ENCODE measurements at regions not wholly inside any gene's neighbourhood (a gene's known extent, or its start where the extent isn't known, plus 50 kb on each side); places are given as distances from the start of the nearest gene placed in this dataset.

DNA sequence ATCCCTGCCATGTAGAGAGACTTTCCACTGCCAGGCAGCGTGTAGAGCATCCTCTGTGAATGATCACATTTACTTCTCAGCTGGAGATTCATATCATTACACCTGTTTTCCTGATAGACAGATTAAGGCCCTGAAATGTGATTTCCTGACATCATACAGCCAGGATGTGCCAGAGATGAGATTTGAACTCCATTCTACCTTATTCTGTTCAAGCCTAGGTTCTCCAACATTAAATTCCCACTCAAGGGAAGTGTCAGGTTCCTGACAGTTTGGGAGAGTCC, 482.1 kb downstream of the RPS24 start:
- Mint-ChIP-seq H3K27me3 (ENCODE audit: unreplicated experiment) (peaks cover 4% of the 10 kb centered on the region), H3K36me3 (ENCODE audit: unreplicated experiment) (peaks cover 4% of the 10 kb centered on the region)

DNA sequence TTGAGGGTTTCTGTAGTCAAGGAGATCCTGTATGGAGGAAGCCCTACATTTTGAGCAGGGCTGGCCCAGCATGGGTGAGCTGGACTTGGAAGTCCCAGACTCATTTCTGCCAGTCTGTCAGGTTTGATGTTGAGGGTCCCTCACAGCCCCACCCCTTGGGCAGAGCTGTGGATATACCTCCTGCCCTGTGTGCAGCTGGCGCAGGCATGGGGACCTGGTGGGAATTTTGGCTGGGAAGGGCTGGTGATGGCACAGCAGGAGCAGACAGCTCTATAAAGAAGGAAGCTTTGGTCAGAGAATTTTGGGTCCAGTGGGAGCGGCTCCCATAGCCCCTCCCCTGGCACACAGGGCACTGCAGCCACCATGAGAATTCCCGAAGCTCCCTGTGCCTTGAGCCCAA, 482.6 kb downstream of the RPS24 start:
- Mint-ChIP-seq H3K27ac (ENCODE audit: unreplicated experiment) (no peak overlapping the region), H3K36me3 (ENCODE audit: unreplicated experiment) (peaks cover 4% of the 10 kb centered on the region), H3K4me3 (ENCODE audit: unreplicated experiment) (no peak overlapping the region), H3K4me1 (ENCODE audit: low read depth, unreplicated experiment) (peaks cover 8% of the 10 kb centered on the region), H3K27me3 (ENCODE audit: unreplicated experiment) (peaks cover 4% of the 10 kb centered on the region), H3K9me3 (ENCODE audit: unreplicated experiment) (peaks cover 5% of the 10 kb centered on the region)
- DNase-seq = no peak
- TF ChIP-seq, protein P1, sequence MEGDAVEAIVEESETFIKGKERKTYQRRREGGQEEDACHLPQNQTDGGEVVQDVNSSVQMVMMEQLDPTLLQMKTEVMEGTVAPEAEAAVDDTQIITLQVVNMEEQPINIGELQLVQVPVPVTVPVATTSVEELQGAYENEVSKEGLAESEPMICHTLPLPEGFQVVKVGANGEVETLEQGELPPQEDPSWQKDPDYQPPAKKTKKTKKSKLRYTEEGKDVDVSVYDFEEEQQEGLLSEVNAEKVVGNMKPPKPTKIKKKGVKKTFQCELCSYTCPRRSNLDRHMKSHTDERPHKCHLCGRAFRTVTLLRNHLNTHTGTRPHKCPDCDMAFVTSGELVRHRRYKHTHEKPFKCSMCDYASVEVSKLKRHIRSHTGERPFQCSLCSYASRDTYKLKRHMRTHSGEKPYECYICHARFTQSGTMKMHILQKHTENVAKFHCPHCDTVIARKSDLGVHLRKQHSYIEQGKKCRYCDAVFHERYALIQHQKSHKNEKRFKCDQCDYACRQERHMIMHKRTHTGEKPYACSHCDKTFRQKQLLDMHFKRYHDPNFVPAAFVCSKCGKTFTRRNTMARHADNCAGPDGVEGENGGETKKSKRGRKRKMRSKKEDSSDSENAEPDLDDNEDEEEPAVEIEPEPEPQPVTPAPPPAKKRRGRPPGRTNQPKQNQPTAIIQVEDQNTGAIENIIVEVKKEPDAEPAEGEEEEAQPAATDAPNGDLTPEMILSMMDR (IDR thresholded peaks at IDR 0.05; ENCODE audit: partially characterized antibody, unreplicated experiment) = no peak

More for the DNA sequence above, 482.1 kb downstream of the RPS24 start:
- Mint-ChIP-seq H3K27ac (ENCODE audit: unreplicated experiment) (no peak overlapping the region), H3K4me1 (ENCODE audit: low read depth, unreplicated experiment) (peaks cover 12% of the 10 kb centered on the region), H3K9me3 (ENCODE audit: unreplicated experiment) (peaks cover 5% of the 10 kb centered on the region), H3K4me3 (ENCODE audit: unreplicated experiment) (no peak overlapping the region)
- DNase-seq = no peak
- TF ChIP-seq, protein P1 (IDR thresholded peaks at IDR 0.05; ENCODE audit: partially characterized antibody, unreplicated experiment) = no peak

DNA sequence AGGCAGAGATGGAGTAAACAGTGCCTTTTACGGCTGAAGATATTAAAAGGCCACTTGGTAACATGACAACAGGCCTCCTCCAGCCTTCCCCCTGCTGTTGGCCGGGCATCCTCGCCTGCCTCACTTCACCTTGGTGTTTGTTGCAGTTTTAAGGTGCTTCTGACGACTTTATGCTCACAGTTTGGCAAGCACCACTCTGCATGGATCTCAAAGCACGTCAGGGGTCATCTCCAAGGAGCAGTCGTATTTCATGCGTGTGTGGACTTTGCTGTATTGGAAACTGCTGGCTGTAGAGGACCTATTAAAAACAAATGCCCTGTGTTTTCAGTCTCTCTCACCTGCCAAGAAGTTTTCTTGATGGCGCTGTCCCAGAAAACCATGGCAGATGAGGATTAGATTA, 483.1 kb downstream of the RPS24 start:
- H3K4me1 Mint-ChIP-seq (ENCODE audit: low read depth, unreplicated experiment) = peaks cover 3% of the 10 kb centered on the region
- H3K9me3 Mint-ChIP-seq (ENCODE audit: unreplicated experiment) = peaks cover 5% of the 10 kb centered on the region
- H3K27ac Mint-ChIP-seq (ENCODE audit: unreplicated experiment) = no peak overlapping the region
- H3K36me3 Mint-ChIP-seq (ENCODE audit: unreplicated experiment) = peaks cover 3% of the 10 kb centered on the region
- TF ChIP-seq, protein P1 (IDR thresholded peaks at IDR 0.05; ENCODE audit: partially characterized antibody, unreplicated experiment) = no peak
- no peak overlapping the region for H3K4me3 Mint-ChIP-seq (ENCODE audit: unreplicated experiment)
- peaks cover 3% of the 10 kb centered on the region for H3K27me3 Mint-ChIP-seq (ENCODE audit: unreplicated experiment)
- DNase-seq = no peak

DNA sequence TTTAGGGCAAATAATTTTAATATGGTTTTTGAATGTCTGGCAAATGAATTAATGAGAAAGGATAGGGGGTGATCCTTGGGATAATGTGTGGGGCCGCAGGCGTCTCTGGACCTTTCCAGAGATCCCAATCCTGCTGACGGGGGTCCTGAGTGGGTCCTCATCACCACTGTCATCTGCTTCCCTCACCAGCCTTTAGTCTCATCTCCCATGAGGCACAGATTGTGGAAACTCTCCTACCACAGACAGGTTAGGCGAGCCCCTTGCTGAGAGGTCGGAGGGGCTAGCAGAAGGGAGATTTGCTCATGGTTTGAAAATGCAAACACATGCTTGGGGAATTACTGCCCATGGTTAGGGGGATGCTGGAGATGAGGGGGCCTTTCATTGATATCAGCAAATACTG, 484.6 kb downstream of the RPS24 start:
- Mint-ChIP-seq H3K27me3 (ENCODE audit: unreplicated experiment) (no peaks in the 10 kb centered on the region), H3K27ac (ENCODE audit: unreplicated experiment) (no peak overlapping the region), H3K4me1 (ENCODE audit: low read depth, unreplicated experiment) (no peaks in the 10 kb centered on the region), H3K4me3 (ENCODE audit: unreplicated experiment) (no peak overlapping the region), H3K9me3 (ENCODE audit: unreplicated experiment) (peaks cover 3% of the 10 kb centered on the region), H3K36me3 (ENCODE audit: unreplicated experiment) (no peaks in the 10 kb centered on the region)
- TF ChIP-seq, protein P1 (IDR thresholded peaks at IDR 0.05; ENCODE audit: partially characterized antibody, unreplicated experiment) = no peak
- no peak for DNase-seq

DNA sequence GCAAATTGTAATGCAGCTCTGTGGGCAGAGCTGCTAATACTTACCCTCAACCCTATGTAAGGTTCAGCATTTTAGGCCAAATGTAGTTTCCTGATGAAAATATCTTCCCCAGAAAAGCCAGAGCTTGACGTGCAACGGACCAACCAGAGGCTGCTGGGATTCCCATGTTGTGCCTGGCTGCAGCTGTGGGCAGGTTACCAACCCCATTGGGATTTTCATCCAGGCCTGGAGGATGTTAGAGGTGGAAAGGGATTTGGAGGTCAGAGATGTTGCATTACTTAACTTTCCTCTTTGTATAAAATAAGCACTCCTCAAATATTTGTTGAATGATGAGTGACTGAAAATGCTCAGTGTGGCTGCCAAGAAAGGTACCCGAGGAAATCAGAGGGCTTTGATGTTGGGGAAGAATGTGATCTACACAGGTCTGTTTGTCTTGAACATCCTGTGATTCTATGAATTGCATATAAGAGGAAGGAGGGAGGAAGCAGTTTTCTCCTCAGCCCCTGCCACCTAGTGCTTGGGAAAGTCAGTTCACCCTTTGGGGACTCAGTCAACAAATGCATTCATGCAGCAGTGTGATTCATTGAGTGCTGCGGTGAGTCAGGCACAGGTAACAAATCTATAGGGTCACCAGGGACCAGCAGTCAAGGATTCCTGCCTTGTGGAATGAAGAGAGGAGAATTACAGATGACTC, 487.2 kb downstream of the RPS24 start:
- no peak overlapping the region for H3K27ac Mint-ChIP-seq (ENCODE audit: unreplicated experiment)
- H3K36me3 Mint-ChIP-seq (ENCODE audit: unreplicated experiment) = no peaks in the 10 kb centered on the region
- no peak for DNase-seq
- no peaks in the 10 kb centered on the region for H3K27me3 Mint-ChIP-seq (ENCODE audit: unreplicated experiment)
- peaks cover 3% of the 10 kb centered on the region for H3K9me3 Mint-ChIP-seq (ENCODE audit: unreplicated experiment)
- TF ChIP-seq, protein P1 (IDR thresholded peaks at IDR 0.05; ENCODE audit: partially characterized antibody, unreplicated experiment) = no peak
- H3K4me1 Mint-ChIP-seq (ENCODE audit: low read depth, unreplicated experiment) = peaks cover 7% of the 10 kb centered on the region
- H3K4me3 Mint-ChIP-seq (ENCODE audit: unreplicated experiment) = no peak overlapping the region
